GM23248 (cell line): ENCODE measurements at regions not wholly inside any gene's neighbourhood (a gene's known extent, or its start where the extent isn't known, plus 50 kb on each side); places are given as distances from the start of the nearest gene placed in this dataset.

Source experiments
- EZH2 ChIP-seq: fragments of 200-600 bp; sonication (generic); IDR thresholded peaks from 2 replicates; pipeline ENCODE4 v1.6.1; 2018; ENCODE audit warnings: antibody characterized with exemption, mild to moderate bottlenecking; ENCODE audit not compliant: insufficient read depth, poor library complexity, severe bottlenecking
- EZH2phosphoT487 ChIP-seq: fragments of 200-600 bp; sonication (generic); IDR thresholded peaks from 2 replicates; pipeline ENCODE4 v1.6.1; 2018; ENCODE audit warnings: antibody characterized with exemption, moderate library complexity, mild to moderate bottlenecking, low read depth; ENCODE audit not compliant: insufficient read depth

DNA sequence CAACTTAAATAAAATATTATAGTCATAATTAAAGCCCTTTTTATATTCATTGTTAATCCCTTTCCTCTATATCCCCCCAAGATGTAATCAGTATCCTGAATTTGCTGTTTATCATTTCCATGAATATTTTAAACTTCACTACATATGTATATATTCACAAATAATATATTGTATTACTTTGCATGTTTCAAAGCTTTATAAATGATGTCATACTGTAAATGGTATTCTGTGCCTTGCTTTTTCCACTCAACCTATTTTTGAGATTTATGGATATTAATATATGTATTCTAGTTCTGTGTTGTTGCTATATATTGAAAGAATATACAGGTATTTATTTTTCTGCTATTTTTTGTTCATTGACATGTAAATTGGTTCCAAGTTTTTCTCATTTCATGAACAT lies 173.1 kb downstream of the CCDC71L start:
- TF ChIP-seq EZH2, result no peak
- no peak for TF ChIP-seq EZH2phosphoT487
